ENCODE measurements at regions not wholly inside any gene's neighbourhood (a gene's known extent, or its start where the extent isn't known, plus 50 kb on each side); places are given as distances from the start of the nearest gene placed in this dataset.

- TF ChIP-seq PPARA (CRISPR knock-in tag; IDR thresholded peaks at IDR 0.05; ENCODE audit: borderline replicate concordance) (no peak), CREB5 (CRISPR knock-in tag; IDR thresholded peaks at IDR 0.05; ENCODE audit: low read depth) (no peak), POU6F1 (CRISPR knock-in tag; IDR thresholded peaks at IDR 0.05; ENCODE audit: borderline replicate concordance, low read depth) (no peak), ZFP30 (CRISPR knock-in tag; IDR thresholded peaks at IDR 0.05) (no peak), PATZ1 (CRISPR knock-in tag; IDR thresholded peaks at IDR 0.05; ENCODE audit: borderline replicate concordance) (no peak), ESRRG (CRISPR knock-in tag; IDR thresholded peaks at IDR 0.05) (no peak), ZFP3 (CRISPR knock-in tag; IDR thresholded peaks at IDR 0.05) (no peak), CSDC2 (CRISPR knock-in tag; IDR thresholded peaks at IDR 0.05) (no peak), RARB (CRISPR knock-in tag; IDR thresholded peaks at IDR 0.05) (no peak), ZNF565 (CRISPR knock-in tag; conservative IDR thresholded peaks at IDR 0.05; ENCODE audit: low read depth) (no peak), BACH2 (CRISPR knock-in tag; IDR thresholded peaks at IDR 0.05; ENCODE audit: borderline replicate concordance) (no peak), OSR1 (CRISPR knock-in tag; IDR thresholded peaks at IDR 0.05) (no peak), TSHZ2 (CRISPR knock-in tag; IDR thresholded peaks at IDR 0.05) (no peak), CSRNP3 (CRISPR knock-in tag; IDR thresholded peaks at IDR 0.05) (no peak)
These were observed 87.2 kb upstream of the A1CF start for GRCh38 chr10:50972591-50972990.

Data from SK-N-SH treated with all-trans-retinoic acid at 6 μM for 48 hours (cell line).